ENCODE measurements at regions not wholly inside any gene's neighbourhood (a gene's known extent, or its start where the extent isn't known, plus 50 kb on each side); places are given as distances from the start of the nearest gene placed in this dataset.

- no peak for TF ChIP-seq REST (IDR thresholded peaks at IDR 0.05; ENCODE audit: unreplicated experiment)
- no peak for TF ChIP-seq CREB1 (CRISPR knock-in tag; IDR thresholded peaks at IDR 0.05; ENCODE audit: low read depth)
- TF ChIP-seq ETS1 (IDR thresholded peaks at IDR 0.05): no peak
- no peak for TF ChIP-seq EZH2 (IDR thresholded peaks at IDR 0.05; ENCODE audit: low read depth, unreplicated experiment)
- no peak for TF ChIP-seq ZNF331 (CRISPR knock-in tag; IDR thresholded peaks at IDR 0.05; ENCODE audit: low read depth)
- TF ChIP-seq, protein P1, sequence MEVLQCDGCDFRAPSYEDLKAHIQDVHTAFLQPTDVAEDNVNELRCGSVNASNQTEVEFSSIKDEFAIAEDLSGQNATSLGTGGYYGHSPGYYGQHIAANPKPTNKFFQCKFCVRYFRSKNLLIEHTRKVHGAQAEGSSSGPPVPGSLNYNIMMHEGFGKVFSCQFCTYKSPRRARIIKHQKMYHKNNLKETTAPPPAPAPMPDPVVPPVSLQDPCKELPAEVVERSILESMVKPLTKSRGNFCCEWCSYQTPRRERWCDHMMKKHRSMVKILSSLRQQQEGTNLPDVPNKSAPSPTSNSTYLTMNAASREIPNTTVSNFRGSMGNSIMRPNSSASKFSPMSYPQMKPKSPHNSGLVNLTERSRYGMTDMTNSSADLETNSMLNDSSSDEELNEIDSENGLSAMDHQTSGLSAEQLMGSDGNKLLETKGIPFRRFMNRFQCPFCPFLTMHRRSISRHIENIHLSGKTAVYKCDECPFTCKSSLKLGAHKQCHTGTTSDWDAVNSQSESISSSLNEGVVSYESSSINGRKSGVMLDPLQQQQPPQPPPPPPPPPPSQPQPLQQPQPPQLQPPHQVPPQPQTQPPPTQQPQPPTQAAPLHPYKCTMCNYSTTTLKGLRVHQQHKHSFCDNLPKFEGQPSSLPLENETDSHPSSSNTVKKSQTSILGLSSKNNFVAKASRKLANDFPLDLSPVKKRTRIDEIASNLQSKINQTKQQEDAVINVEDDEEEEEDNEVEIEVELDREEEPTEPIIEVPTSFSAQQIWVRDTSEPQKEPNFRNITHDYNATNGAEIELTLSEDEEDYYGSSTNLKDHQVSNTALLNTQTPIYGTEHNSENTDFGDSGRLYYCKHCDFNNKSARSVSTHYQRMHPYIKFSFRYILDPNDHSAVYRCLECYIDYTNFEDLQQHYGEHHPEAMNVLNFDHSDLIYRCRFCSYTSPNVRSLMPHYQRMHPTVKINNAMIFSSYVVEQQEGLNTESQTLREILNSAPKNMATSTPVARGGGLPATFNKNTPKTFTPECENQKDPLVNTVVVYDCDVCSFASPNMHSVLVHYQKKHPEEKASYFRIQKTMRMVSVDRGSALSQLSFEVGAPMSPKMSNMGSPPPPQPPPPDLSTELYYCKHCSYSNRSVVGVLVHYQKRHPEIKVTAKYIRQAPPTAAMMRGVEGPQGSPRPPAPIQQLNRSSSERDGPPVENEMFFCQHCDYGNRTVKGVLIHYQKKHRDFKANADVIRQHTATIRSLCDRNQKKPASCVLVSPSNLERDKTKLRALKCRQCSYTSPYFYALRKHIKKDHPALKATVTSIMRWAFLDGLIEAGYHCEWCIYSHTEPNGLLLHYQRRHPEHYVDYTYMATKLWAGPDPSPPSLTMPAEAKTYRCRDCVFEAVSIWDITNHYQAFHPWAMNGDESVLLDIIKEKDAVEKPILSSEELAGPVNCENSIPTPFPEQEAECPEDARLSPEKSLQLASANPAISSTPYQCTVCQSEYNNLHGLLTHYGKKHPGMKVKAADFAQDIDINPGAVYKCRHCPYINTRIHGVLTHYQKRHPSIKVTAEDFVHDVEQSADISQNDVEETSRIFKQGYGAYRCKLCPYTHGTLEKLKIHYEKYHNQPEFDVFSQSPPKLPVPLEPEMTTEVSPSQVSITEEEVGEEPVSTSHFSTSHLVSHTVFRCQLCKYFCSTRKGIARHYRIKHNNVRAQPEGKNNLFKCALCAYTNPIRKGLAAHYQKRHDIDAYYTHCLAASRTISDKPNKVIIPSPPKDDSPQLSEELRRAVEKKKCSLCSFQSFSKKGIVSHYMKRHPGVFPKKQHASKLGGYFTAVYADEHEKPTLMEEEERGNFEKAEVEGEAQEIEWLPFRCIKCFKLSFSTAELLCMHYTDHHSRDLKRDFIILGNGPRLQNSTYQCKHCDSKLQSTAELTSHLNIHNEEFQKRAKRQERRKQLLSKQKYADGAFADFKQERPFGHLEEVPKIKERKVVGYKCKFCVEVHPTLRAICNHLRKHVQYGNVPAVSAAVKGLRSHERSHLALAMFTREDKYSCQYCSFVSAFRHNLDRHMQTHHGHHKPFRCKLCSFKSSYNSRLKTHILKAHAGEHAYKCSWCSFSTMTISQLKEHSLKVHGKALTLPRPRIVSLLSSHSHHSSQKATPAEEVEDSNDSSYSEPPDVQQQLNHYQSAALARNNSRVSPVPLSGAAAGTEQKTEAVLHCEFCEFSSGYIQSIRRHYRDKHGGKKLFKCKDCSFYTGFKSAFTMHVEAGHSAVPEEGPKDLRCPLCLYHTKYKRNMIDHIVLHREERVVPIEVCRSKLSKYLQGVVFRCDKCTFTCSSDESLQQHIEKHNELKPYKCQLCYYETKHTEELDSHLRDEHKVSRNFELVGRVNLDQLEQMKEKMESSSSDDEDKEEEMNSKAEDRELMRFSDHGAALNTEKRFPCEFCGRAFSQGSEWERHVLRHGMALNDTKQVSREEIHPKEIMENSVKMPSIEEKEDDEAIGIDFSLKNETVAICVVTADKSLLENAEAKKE (CRISPR knock-in tag; IDR thresholded peaks at IDR 0.05): no peak
Observed at GRCh38 chr2:104321116-104321795, 532.7 kb upstream of the POU3F3 start (continued).
